ENCODE measurements at regions not wholly inside any gene's neighbourhood (a gene's known extent, or its start where the extent isn't known, plus 50 kb on each side); places are given as distances from the start of the nearest gene placed in this dataset.
"Not testable (repeated sequence)": the region's sequence is repeated elsewhere in the genome, so short reads cannot be mapped to it uniquely, and the experiment has no call there.

- intact Hi-C loops (cut with micrococcal nuclease), result no loop called here
Measured at GRCh38 chr13:58889474-58889873, 1257.9 kb downstream of the PCDH17 start.

GRCh38 chr13:58893396-58893795 lies 1261.9 kb downstream of the PCDH17 start:
- intact Hi-C loops (cut with micrococcal nuclease), result no loop called here

DNA sequence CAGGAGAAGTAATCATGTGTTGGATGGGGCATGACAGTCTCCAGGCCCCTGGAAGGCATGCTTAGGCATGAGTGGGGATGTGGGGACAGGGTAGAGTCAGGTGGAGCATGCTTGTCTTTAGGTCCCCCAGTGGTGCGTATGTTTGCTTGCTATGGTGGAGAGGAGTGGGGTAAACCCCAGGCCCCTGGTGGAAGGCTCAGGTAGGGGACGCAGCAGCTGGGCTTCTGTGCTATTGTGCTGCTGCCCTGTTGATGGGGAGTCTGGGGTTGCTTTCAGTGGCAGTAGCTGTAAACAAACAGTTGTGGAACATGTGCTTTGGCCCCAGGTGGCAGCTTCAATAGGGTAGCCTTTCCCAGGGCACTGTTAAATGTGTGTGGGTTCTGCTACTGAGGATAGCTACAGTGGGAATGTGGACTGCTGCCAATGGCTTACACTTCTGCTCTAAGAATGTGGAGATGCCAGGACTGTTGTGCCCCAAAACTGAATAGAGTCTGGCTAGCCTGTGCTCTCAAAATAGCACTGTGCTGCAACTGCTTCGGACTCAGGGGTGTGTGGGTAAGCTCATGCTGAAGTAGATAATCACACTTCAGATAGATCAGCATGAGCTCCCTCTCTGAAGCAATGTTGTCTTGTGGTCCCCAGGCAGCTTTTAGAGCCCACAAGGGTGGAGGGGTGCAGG lies 1257.3 kb downstream of the DIAPH3 start:
- intact Hi-C loops (cut with micrococcal nuclease), result no loop called here

DNA sequence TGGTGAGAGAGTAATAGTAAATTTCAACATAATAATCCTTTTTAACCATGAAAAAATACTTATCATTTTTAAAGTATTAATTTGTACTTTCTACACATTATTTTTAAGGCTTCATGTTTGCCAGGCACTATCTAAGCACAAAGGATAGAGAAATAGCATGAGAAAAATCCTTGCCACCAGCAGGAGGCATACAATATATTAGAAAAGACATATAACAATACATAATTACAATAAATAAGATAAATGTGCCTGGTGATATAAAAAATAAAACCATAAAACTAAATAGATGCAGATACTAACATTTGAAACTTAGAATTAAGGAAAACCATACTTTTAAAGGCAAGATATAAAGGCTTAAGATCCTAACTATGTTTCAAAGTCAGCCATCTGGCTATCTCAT lies 1256.4 kb downstream of the DIAPH3 start:
- intact Hi-C loops (cut with micrococcal nuclease), result no loop called here

GRCh38 chr13:58908019-58908679 lies 1255.6 kb downstream of the DIAPH3 start:
- intact Hi-C loops (cut with micrococcal nuclease), result no loop called here

DNA sequence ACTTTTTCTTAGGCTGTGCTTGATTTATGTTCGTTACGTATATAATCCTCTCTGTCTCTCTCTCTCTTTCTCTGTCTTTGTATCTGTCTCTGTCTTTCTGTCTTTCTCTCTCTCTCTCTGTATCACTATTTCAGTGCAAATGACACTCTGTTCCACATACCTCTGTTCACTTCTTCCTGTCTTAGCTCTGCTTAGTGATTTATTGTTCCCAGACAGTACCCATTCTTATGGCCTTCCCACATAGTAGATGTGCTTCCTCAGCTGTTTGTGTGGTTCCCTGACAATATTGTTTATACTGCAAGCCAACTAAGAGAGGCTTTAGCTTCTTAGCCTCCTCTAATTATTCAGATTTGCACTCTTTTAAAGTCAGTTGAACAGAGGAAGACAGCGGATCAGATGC lies 1244.2 kb downstream of the DIAPH3 start:
- intact Hi-C loops (cut with micrococcal nuclease), result no loop called here

DNA sequence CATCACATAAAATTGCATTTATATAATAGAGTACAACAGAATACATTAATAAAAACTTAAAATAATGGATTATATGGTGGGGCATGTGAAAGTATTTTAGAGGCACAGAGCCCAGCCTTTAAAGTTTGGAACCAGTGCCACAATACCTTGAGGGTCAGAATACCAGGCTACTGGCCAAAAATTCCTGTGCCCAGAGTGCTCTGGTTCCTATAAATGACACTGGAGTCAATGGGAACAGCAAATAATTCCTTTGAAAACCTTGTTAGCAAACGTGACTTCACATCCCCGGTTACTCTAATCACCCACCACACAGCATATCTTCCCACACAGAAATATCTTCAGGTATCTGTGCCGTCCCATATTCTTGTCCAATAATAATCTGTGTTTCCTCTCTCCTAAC lies 1242.6 kb downstream of the DIAPH3 start:
- intact Hi-C loops (cut with micrococcal nuclease), result no loop called here

GRCh38 chr13:58926858-58927257 lies 1236.9 kb downstream of the DIAPH3 start:
- intact Hi-C loops (cut with micrococcal nuclease), result no loop called here

GRCh38 chr13:58933475-58933874 lies 1230.3 kb downstream of the DIAPH3 start:
- intact Hi-C loops (cut with micrococcal nuclease), result no loop called here

GRCh38 chr13:58935689-58936088 lies 1228.0 kb downstream of the DIAPH3 start:
- intact Hi-C loops (cut with micrococcal nuclease), result no loop called here

DNA sequence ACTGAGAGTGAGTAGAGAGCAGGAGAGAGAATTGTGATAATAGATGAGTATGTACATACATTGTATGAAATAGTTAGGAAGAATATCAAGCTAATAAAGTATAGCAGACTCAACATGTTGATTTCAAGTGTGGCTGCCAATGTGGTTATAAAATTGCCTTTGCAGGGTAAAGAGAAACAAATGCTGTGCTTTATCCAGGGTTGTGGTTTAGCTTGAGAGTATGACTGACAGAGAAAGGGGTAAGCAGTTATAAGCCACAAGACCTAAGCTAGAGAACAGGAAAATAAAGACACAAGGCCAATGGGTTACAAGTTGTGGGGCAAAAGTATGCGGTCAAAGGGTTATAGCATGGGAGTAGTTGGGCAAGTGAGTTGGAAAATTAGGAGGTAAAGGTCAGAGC lies 1217.5 kb downstream of the DIAPH3 start:
- intact Hi-C loops (cut with micrococcal nuclease), result no loop called here

DNA sequence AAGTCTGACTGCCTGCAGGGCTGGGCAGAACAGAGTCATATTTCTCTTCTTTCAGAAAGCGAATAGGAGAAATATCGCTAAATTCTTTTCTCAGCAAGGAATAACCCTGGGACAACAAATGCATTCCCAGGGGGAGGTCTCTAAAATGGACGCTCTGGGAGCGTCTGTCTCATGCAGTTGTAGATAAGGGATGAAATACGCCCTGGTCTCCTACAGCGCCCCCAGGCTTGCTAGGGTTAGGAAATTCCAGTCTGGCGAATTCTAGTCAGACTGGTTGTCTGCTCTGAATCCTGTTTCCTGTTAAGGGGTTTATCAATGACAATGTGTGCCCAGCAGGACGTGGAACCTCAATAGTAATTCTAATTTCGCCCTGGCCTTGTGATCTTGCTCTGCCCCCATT lies 1214.1 kb downstream of the DIAPH3 start:
- intact Hi-C loops (cut with micrococcal nuclease), result no loop called here

GRCh38 chr13:58950911-58951310 lies 1212.8 kb downstream of the DIAPH3 start:
- intact Hi-C loops (cut with micrococcal nuclease), result no loop called here

DNA sequence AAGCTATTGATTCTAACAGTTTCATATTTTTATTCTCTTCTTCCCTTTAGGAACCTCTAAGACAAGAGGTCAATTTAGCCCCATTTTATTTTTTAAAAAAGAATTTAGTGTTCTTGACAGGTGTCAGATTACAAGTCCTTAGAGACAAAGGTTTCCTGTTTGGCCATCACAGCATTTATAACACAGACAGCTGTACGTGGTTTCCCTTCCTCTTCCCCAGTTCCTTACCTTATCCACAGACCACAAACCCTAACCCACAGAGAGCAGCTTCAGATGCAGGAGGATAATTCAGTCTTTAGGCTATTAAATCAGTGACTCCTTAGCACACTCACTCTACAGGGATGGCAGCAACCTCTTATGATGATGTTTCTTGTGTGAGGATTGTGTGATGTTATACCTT lies 1210.1 kb downstream of the DIAPH3 start:
- intact Hi-C loops (cut with micrococcal nuclease), result no loop called here

DNA sequence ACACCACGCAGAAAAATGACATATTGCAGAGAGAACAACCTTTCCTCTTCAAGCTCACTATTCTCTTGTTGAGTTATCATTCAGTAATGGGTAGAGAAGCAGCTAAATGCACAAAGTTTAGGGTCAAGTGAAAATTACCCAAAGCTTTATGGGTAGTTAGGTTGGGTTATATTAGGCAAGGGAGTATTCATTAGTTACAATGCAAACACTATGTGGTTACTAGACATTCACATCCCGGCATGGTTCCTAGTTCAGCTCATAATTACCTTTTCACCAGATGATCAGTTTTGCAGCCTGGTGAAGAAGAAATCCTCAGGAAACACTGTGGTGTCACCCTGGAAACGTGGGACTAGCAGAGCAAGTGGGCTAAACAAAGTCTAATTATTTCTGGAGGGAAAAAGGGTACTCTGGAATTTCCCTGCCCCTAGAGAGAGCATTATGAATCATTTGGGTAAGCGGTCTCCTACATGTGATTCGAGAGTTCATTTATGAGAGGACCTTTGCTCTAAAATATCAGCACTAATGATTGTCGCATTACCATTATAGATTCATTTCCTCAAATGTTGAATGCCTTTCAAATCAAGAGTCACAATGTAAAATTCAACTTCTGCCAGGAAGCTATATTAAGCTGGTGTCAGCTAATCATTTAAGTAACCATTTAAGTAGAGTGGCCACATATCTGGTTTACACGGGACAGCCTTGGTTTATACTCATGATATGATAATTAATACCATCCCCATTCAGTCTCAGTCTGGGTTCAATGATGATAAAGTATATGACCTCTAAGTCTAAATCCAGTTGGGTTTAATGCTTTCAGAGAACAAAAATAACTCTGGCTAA lies 1208.0 kb downstream of the DIAPH3 start:
- intact Hi-C loops (cut with micrococcal nuclease), result no loop called here

- intact Hi-C loops (cut with micrococcal nuclease), result not testable (repeated sequence)
Measured at GRCh38 chr13:58958097-58958496, 1205.6 kb downstream of the DIAPH3 start.

DNA sequence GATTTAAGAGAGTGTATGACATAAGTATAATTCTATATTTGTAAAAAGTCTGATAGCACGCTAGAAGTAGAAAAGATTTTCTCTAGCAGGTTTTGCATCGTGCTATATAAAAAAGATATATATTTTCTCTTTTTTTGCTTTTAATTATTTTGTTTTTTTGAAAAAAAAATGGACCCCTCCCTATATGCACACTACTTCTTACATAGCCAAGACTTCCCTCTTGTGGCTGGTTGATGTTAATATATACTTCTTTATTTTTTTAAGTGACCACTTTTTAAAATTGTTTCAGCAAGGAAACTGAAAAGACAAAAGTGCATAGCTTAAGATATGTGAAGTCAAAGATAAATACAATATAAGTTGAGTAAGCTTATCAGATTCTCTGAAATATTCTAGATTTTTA lies 1202.8 kb downstream of the DIAPH3 start:
- intact Hi-C loops (cut with micrococcal nuclease), result no loop called here

- intact Hi-C loops (cut with micrococcal nuclease), result no loop called here
Measured at GRCh38 chr13:58963321-58963720, 1200.4 kb downstream of the DIAPH3 start.

GRCh38 chr13:58964048-58964447 lies 1199.7 kb downstream of the DIAPH3 start:
- intact Hi-C loops (cut with micrococcal nuclease), result no loop called here

GRCh38 chr13:58977085-58977484 lies 1186.6 kb downstream of the DIAPH3 start:
- intact Hi-C loops (cut with micrococcal nuclease), result no loop called here

DNA sequence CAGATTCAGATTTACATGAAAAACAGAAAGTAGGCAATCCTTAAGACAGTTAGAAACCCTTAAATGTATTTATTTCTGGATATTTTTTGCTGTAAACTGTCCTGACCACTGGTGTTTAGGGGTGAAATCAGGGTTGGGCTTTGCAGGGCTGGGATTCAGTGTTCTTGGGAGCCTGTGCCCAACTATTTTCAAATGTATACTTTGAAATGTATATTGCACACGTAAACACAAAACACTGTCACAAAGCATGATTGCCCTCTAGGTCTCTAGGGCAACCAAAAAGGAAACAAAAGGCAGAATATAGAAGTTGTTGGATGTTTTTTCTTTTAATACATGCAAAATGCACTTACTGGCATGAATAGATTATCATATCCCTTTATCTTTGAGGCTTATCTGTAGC lies 1185.4 kb downstream of the DIAPH3 start:
- intact Hi-C loops (cut with micrococcal nuclease), result no loop called here

- intact Hi-C loops (cut with micrococcal nuclease), result no loop called here
Measured at GRCh38 chr13:58979851-58980250, 1183.9 kb downstream of the DIAPH3 start.
